NCI-H1436 (cell line): ENCODE measurements at regions not wholly inside any gene's neighbourhood (a gene's known extent, or its start where the extent isn't known, plus 50 kb on each side); places are given as distances from the start of the nearest gene placed in this dataset.

Experiments
- DNase-seq: peaks from one replicate; lab custom pipeline; 2025; lab: John Stamatoyannopoulos, UW

GRCh38 chr12:22900401-22900800 lies 275.4 kb downstream of the ETNK1 start:
- no peak for DNase-seq

- DNase-seq, result no peak
Measured at GRCh38 chr12:22904485-22904884, 279.5 kb downstream of the ETNK1 start.

- DNase-seq, result no peak
Measured at GRCh38 chr12:22916241-22916640, 291.3 kb downstream of the ETNK1 start.

GRCh38 chr12:22916815-22917214 lies 291.8 kb downstream of the ETNK1 start:
- no peak for DNase-seq

- no peak for DNase-seq
Measured at GRCh38 chr12:22919883-22920282, 294.9 kb downstream of the ETNK1 start.

GRCh38 chr12:22923768-22924167 lies 298.8 kb downstream of the ETNK1 start:
- no peak for DNase-seq

GRCh38 chr12:22924391-22924790 lies 299.4 kb downstream of the ETNK1 start:
- no peak for DNase-seq

GRCh38 chr12:22925623-22926022 lies 300.7 kb downstream of the ETNK1 start:
- DNase-seq, result no peak

GRCh38 chr12:22932431-22932830 lies 307.5 kb downstream of the ETNK1 start:
- DNase-seq, result no peak

GRCh38 chr12:22935090-22935489 lies 310.1 kb downstream of the ETNK1 start:
- no peak for DNase-seq

- DNase-seq, result no peak
Measured at GRCh38 chr12:22935501-22935900, 310.5 kb downstream of the ETNK1 start.

- no peak for DNase-seq
Measured at GRCh38 chr12:22938323-22938722, 313.4 kb downstream of the ETNK1 start.

GRCh38 chr12:22951206-22951605 lies 326.2 kb downstream of the ETNK1 start:
- no peak for DNase-seq

GRCh38 chr12:22956690-22957089 lies 331.7 kb downstream of the ETNK1 start:
- no peak for DNase-seq

GRCh38 chr12:22967171-22967570 lies 342.2 kb downstream of the ETNK1 start:
- DNase-seq, result no peak

GRCh38 chr12:22969521-22969920 lies 344.6 kb downstream of the ETNK1 start:
- no peak for DNase-seq

GRCh38 chr12:22971247-22971646 lies 346.3 kb downstream of the ETNK1 start:
- DNase-seq, result no peak

- DNase-seq, result no peak
Measured at GRCh38 chr12:22971701-22972191, 346.8 kb downstream of the ETNK1 start.

GRCh38 chr12:22974865-22975264 lies 349.9 kb downstream of the ETNK1 start:
- DNase-seq, result no peak

GRCh38 chr12:22978962-22979361 lies 354.0 kb downstream of the ETNK1 start:
- DNase-seq, result no peak

- no peak for DNase-seq
Measured at GRCh38 chr12:22979854-22980469, 355.0 kb downstream of the ETNK1 start.

GRCh38 chr12:22981711-22982110 lies 356.7 kb downstream of the ETNK1 start:
- no peak for DNase-seq

GRCh38 chr12:22982635-22983034 lies 357.7 kb downstream of the ETNK1 start:
- no peak for DNase-seq

GRCh38 chr12:22986997-22987396 lies 362.0 kb downstream of the ETNK1 start:
- DNase-seq, result no peak
